Skeletal muscle satellite cell (primary cell): ENCODE measurements at regions not wholly inside any gene's neighbourhood (a gene's known extent, or its start where the extent isn't known, plus 50 kb on each side); places are given as distances from the start of the nearest gene placed in this dataset.

Source experiments
- H3K27me3 ChIP-seq: 2 replicates; pipeline ENCODE4 v1.7.0; 2013; ENCODE audit warnings: low read length; ENCODE audit not compliant: control insufficient read depth, insufficient read depth
- H3K36me3 ChIP-seq: 2 replicates; pipeline ENCODE4 v1.7.0; 2013; ENCODE audit warnings: mild to moderate bottlenecking, control low read depth, low read length; ENCODE audit not compliant: insufficient read depth
- H3K4me1 ChIP-seq: 2 replicates; pipeline ENCODE4 v1.7.0; 2013; ENCODE audit warnings: low read length; ENCODE audit not compliant: control insufficient read depth, insufficient read depth
- H3K4me2 ChIP-seq: 2 replicates; pipeline ENCODE4 v1.7.0; 2013; ENCODE audit warnings: mild to moderate bottlenecking, low read length
- H3K4me3 ChIP-seq: 2 replicates; pipeline ENCODE4 v1.7.0; 2013; ENCODE audit warnings: low read length
- H3K9ac ChIP-seq: 2 replicates; pipeline ENCODE4 v1.7.0; 2013; ENCODE audit warnings: mild to moderate bottlenecking, low read depth, low read length, moderate library complexity
- H3K9me3 ChIP-seq: replicated peaks from 2 replicates; pipeline ENCODE4 v1.7.0; 2013; ENCODE audit warnings: mild to moderate bottlenecking, control low read depth, low read length

DNA sequence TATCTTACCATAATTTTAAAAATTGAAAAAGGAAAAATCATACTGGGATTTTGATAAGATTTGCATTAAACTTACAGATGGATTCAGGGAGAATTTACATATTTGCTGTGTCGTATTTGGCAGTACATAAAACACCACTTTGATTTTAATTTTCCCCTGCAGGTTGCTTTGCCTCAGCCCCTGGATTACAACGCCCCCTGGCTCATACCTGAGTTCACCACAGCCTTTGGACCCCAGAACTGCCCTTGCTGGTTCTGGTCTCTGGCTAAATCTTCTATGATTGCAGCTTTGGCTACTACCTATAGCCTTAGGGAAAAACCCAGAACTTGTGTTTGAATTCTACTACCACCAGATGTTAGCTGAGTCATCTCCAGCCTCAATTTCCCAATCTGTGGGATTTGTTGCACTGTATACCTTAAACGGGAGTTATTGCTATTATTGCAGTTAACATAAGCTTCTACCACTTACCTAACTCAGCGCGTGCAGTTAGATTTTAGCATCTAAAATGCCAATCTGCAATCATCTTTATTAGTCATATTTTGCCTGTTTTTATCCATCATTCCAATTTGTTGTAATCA is 315.7 kb upstream of the GADL1 start:
- Histone ChIP-seq H3K4me1 (peaks cover 9% of the 10 kb centered on the region), H3K27me3 (no peaks in the 10 kb centered on the region), H3K9me3 (no peaks in the 10 kb centered on the region), H3K36me3 (no peaks in the 10 kb centered on the region), H3K4me2 (no peak overlapping the region), H3K4me3 (no peak overlapping the region), H3K9ac (no peak overlapping the region)

DNA sequence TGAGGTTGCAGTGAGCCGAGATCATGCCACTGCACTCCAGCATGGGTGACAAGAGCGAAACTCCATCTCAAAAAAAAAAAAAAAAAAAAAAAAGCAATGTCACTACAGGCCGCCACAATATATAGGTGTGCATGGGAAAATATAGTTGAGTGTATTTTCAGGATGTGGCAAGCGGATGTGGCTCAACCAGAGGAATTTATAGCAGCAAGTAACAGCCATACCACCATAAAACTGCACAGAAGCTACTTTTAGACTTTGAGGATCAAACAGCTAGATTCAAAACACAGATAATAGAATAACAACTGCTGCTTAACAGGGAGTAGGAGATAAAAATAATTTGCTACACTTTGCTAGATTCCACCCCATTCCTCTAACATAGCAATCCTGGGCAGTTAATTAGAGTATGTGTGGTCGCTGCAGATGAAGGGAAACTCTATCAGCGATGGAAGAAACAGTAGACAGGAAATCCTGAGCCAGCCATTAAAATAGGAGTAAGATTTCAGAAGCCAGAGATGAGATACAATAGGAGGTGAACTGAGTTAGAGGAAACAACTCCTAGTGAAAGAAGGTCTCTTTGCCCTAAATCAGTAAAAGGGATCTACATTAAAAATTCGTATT is 318.7 kb upstream of the STT3B start:
- Histone ChIP-seq H3K4me1 (peaks cover 9% of the 10 kb centered on the region), H3K36me3 (no peaks in the 10 kb centered on the region)

DNA sequence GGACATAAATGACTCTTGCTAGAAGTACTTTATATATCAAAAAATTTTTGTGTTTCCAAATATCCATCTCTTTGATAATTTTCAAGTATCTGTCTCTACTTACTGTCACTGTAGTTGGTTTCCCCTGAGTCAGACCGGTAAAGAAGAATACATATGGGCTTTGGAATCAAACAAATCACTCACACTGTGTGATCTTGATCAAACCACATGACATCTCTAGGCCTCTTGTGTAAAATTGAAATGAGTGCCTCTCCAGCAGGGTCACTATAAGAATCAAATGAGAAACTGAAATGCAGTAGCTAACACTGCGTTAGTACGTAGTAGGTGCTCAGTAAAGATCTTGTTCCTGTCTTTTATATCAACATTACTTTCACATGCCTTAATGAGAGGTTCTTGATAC is 314.6 kb upstream of the STT3B start:
- Histone ChIP-seq H3K36me3 (no peaks in the 10 kb centered on the region), H3K27me3 (no peaks in the 10 kb centered on the region), H3K9me3 (no peaks in the 10 kb centered on the region), H3K9ac (no peak overlapping the region), H3K4me2 (no peak overlapping the region), H3K4me1 (no peaks in the 10 kb centered on the region), H3K4me3 (no peak overlapping the region)

More for the DNA sequence above, 318.7 kb upstream of the STT3B start:
- no peak overlapping the region for H3K4me3 ChIP-seq
- no peaks in the 10 kb centered on the region for H3K27me3 ChIP-seq
- H3K4me2 ChIP-seq: no peak overlapping the region
- no peak overlapping the region for H3K9ac ChIP-seq
- no peaks in the 10 kb centered on the region for H3K9me3 ChIP-seq

DNA sequence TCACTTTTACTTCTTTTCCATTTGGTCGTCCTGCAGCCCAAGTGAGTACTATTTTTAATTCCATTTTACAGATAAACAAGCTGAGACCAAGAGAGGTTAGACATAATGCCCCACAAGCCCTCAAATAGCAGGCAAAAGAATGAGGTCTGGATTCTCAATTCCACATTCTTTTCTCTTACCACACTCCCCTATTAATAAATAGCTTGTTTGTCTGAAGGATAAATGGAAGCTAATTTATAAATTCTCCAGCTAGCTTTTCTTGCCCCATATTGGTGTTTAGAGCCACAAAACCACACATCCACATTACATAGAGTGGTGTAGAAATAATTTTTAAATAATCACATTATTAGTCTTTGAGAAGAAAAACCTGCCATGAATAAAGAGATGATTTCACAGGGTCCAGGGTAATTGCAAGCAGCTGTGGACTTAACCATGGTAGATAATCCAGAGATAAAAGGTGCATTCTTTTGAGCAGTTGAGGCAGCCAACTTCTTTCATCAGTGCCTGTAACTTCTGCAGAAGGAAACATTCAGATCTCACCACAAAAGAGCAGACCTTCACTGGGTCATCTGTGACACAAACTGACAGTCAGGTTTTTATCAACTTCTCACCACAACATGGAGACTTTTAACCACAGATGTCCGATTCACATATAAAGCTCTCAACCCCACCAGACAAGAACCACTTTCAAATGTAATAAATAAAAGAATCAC is 313.4 kb upstream of the STT3B start:
- Histone ChIP-seq H3K4me2 (no peak overlapping the region), H3K9me3 (no peaks in the 10 kb centered on the region), H3K4me1 (no peaks in the 10 kb centered on the region), H3K9ac (no peak overlapping the region), H3K27me3 (no peaks in the 10 kb centered on the region), H3K36me3 (no peaks in the 10 kb centered on the region), H3K4me3 (no peak overlapping the region)

DNA sequence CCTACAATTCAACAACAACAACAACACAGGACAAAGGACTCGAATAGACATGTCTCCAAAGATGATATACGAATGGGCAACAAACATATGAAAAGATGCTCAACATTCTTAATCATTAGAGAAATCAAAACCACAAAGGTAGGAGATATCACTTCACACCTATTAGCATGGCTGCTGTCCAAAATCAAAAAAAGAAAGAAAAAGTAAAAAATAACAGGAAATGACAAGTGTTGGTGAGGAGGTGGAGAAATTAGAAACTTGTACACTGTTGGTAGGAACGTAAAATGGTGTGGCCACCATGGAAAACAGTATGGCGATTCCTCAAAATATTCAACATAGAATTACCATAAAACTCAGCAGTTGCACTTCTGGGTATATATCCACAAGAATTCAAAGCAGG is 312.3 kb upstream of the STT3B start:
- Histone ChIP-seq H3K9me3 (no peaks in the 10 kb centered on the region), H3K4me3 (no peak overlapping the region), H3K4me2 (no peak overlapping the region), H3K9ac (no peak overlapping the region), H3K27me3 (no peaks in the 10 kb centered on the region), H3K4me1 (no peaks in the 10 kb centered on the region), H3K36me3 (no peaks in the 10 kb centered on the region)

DNA sequence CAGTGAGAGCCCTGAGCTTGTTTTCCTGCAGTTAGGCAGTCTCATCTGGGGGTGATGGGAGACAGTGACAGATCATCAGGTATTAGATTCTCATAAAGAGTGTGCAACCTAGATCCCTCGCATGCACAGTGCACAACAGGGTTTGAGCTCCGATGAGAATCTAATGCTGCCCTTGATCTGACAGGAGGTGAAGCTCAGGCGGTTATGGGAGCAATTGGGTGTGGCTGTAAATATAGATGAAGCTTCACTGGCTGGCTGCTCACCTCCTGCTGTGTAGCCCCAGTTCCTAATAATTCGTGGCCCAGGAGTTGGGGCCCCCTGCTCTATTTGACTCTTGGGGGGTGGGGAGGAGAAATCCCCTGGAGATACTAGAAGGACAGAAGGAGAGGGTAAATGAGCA is 309.4 kb upstream of the STT3B start:
- Histone ChIP-seq H3K9ac (no peak overlapping the region), H3K27me3 (no peaks in the 10 kb centered on the region), H3K4me2 (no peak overlapping the region), H3K4me3 (no peak overlapping the region), H3K4me1 (no peaks in the 10 kb centered on the region), H3K9me3 (no peaks in the 10 kb centered on the region), H3K36me3 (no peaks in the 10 kb centered on the region)

DNA sequence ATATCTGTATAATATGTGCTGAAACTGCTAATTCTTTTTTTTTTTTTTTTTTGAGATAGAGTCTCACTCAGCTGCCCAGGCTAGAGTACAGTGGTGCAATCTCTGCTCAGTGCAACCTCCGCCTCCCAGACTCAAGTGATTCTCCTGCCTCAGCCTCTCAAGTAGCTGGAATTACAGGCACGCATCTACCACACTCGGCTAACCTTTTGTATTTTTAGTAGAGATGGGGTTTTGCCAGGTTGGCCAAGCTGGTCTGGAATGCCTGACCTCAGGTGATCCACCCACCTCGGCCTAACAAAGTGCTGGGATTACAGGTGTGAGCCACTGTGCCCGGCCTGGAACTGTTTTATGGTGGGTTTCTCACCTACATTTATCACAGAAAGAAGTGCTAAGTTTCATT is 307.8 kb upstream of the STT3B start:
- Histone ChIP-seq H3K4me3 (no peak overlapping the region), H3K27me3 (no peaks in the 10 kb centered on the region), H3K4me2 (no peak overlapping the region), H3K9me3 (no peaks in the 10 kb centered on the region), H3K9ac (no peak overlapping the region), H3K4me1 (no peaks in the 10 kb centered on the region), H3K36me3 (no peaks in the 10 kb centered on the region)

DNA sequence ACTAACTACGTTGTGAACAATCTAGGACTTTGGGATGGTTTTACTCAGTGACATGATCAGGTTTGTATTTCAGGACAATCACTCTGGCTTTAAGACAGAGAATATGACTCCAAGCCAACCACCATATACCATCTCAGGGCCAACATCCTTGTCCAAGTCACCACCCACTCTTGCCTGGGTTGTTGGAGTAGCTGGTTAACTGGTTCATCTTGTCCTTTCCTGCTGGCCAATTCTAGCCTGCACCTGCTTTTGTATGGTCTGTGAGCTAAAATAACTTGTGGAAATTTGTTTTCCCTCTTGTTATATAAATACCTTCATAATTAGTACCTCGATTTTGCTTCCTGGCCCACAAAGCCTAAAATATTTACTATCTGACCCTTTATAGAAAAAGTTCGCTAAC is 306.8 kb upstream of the STT3B start:
- Histone ChIP-seq H3K9me3 (no peaks in the 10 kb centered on the region), H3K9ac (no peak overlapping the region), H3K27me3 (no peaks in the 10 kb centered on the region), H3K4me1 (no peaks in the 10 kb centered on the region), H3K4me2 (no peak overlapping the region), H3K4me3 (no peak overlapping the region), H3K36me3 (no peaks in the 10 kb centered on the region)

DNA sequence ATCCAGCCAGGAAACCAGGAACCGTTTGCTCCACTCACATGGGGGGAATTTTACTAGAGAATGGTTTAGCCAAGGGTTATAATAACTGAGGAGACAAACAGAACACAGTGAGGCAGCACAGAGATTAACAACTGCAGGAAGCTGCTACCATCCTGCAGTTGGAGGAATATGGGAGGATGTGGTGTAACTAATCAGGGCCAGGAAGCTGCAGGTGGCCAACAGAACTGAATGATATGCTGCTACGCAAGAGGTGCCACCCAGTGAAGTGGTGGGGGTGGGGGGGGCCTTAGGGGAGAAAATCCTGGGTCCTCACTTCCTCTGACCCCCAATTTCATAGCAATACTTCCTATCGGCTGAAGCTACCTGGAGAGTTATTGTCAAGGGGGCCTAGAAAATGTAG is 306.4 kb upstream of the STT3B start:
- H3K4me2 ChIP-seq: no peak overlapping the region
- H3K9me3 ChIP-seq: no peaks in the 10 kb centered on the region
- H3K9ac ChIP-seq: no peak overlapping the region
- no peaks in the 10 kb centered on the region for H3K27me3 ChIP-seq
- H3K4me1 ChIP-seq: no peaks in the 10 kb centered on the region
- H3K4me3 ChIP-seq: no peak overlapping the region
- no peaks in the 10 kb centered on the region for H3K36me3 ChIP-seq

DNA sequence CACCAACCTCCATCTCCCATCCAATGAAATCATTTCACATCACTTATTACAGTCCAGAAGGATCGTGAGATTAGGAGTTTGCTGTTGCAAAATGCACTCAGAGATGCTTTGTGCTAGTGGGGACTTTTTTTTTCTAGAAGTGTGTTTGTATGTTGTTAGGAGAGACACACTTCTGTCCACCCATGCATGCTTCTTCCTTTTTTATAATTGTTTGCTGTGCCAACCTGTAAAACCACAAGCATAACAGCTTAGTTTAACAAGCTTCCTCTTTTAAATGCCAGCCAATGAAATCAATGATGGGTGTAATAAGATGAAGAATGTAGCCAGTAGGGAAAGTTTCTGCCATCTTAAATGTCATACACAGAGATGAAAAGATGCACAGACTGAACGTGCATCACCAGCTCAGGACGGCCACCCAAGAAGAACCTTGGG is 305.6 kb upstream of the STT3B start:
- Histone ChIP-seq H3K9ac (no peak overlapping the region), H3K9me3 (no peaks in the 10 kb centered on the region), H3K4me2 (no peak overlapping the region), H3K4me1 (no peaks in the 10 kb centered on the region), H3K27me3 (no peaks in the 10 kb centered on the region), H3K36me3 (no peaks in the 10 kb centered on the region), H3K4me3 (no peak overlapping the region)

DNA sequence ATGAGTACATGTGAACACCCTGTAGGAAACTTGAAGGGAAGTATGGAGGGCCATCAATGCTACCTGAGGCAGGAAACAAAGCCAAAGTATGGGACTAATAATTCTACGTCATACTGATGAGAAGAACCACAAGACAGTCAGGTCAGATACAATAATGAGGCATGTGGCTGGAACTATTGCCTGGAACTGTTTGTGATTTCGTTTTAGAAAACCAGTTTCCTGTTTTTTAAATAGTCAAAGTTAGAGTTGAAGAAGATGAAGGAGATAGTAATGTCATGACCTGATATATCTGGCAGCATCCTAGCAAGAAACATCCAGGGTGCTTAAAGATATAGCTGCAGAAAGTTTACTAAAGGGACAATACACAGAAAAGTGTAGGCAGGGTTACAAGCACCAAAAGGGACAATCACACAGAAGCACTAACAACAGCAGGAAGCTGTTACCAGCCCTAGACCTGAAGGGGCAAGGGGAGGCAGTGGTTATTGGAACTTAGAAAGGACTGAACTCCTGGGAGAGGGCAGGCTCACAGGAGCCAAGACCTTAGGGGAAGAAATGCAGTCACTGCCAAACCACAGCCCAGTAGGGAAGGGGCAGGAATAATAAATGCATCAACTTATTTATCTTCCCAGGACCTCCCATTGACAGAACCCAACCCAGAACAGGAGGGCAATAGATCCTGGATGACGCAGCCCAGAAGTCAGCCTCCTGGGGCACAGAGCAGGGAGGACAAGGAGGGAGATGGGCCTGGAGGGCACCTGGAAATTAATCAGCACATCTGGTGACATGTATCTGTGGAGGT is 302.1 kb upstream of the STT3B start:
- H3K27me3 ChIP-seq: no peaks in the 10 kb centered on the region
- no peak overlapping the region for H3K9ac ChIP-seq
- no peaks in the 10 kb centered on the region for H3K36me3 ChIP-seq
- no peak overlapping the region for H3K4me3 ChIP-seq
- no peak overlapping the region for H3K4me2 ChIP-seq
- H3K4me1 ChIP-seq: peaks cover 6% of the 10 kb centered on the region
- H3K9me3 ChIP-seq: no peaks in the 10 kb centered on the region
